ENCODE measurements at regions not wholly inside any gene's neighbourhood (a gene's known extent, or its start where the extent isn't known, plus 50 kb on each side); places are given as distances from the start of the nearest gene placed in this dataset.

DNA sequence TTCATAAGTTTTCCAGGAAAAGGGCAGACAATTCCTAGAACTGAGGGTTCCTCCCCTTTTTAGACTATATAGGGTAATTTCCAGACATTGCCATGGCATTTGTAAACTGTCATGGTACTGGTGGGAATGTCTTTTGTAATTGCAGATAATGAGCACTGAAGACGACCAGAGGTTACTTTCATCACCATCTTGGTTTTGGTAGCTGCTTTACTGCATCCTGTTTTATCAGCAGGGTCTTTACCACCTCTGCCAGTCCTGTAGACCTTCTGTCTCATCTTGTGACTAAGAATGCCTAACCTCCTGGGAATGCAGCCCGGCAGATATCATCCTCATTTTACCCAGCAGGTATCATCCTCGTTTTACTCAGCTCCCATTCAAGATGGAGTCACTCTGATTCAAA is 583.9 kb upstream of the KLHL29 start:
- TF ChIP-seq ZNF830 (tag by site-specific recombination; IDR thresholded peaks at IDR 0.05; ENCODE audit: low read depth) (no peak), ZBTB17 (tag by site-specific recombination; IDR thresholded peaks at IDR 0.05) (no peak)
- TF ChIP-seq, protein P1, sequence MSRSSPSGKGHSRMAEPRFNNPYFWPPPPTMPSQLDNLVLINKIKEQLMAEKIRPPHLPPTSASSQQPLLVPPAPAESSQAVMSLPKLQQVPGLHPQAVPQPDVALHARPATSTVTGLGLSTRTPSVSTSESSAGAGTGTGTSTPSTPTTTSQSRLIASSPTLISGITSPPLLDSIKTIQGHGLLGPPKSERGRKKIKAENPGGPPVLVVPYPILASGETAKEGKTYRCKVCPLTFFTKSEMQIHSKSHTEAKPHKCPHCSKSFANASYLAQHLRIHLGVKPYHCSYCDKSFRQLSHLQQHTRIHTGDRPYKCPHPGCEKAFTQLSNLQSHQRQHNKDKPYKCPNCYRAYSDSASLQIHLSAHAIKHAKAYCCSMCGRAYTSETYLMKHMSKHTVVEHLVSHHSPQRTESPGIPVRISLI (tag by site-specific recombination; IDR thresholded peaks at IDR 0.05) = no peak
- TF ChIP-seq, protein P2, sequence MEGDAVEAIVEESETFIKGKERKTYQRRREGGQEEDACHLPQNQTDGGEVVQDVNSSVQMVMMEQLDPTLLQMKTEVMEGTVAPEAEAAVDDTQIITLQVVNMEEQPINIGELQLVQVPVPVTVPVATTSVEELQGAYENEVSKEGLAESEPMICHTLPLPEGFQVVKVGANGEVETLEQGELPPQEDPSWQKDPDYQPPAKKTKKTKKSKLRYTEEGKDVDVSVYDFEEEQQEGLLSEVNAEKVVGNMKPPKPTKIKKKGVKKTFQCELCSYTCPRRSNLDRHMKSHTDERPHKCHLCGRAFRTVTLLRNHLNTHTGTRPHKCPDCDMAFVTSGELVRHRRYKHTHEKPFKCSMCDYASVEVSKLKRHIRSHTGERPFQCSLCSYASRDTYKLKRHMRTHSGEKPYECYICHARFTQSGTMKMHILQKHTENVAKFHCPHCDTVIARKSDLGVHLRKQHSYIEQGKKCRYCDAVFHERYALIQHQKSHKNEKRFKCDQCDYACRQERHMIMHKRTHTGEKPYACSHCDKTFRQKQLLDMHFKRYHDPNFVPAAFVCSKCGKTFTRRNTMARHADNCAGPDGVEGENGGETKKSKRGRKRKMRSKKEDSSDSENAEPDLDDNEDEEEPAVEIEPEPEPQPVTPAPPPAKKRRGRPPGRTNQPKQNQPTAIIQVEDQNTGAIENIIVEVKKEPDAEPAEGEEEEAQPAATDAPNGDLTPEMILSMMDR (tag by site-specific recombination; IDR thresholded peaks at IDR 0.05) = no peak

Measured in HEK293 (cell line).